NOMO-1 (cell line): ENCODE measurements at regions not wholly inside any gene's neighbourhood (a gene's known extent, or its start where the extent isn't known, plus 50 kb on each side); places are given as distances from the start of the nearest gene placed in this dataset.
A peak's percentile ranks its signal among the peaks of the same experiment; 100 is the strongest.
"Not testable (repeated sequence)": the region's sequence is repeated elsewhere in the genome, so short reads cannot be mapped to it uniquely, and the experiment has no call there.

Experiments
- DNase-seq, 2 experiments: peaks; one replicate each; lab custom pipeline; 2025; ENCODE audit not compliant: unreplicated experiment in 2 of 2; lab: John Stamatoyannopoulos, UW

DNA sequence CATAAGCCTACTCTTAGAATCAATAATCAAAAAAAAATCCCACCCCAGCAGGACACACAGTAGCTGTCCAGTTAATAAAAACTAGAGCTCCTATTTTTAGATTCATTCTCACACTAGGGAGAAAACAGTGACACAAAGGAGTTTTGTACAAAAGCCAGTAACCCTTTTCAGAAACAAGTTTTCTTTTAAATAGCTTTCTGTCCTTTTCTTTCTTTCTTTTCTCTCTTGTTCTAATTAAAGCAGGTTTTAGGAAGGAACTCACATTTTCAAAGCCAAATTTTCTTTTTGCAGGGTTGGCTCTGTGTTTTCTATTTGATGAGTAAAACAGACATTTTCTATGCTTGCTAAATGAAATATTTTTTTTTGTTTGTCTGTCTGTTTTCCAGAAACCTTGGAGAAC lies 1390.7 kb downstream of the FAM181B start:
- no peak for DNase-seq

DNA sequence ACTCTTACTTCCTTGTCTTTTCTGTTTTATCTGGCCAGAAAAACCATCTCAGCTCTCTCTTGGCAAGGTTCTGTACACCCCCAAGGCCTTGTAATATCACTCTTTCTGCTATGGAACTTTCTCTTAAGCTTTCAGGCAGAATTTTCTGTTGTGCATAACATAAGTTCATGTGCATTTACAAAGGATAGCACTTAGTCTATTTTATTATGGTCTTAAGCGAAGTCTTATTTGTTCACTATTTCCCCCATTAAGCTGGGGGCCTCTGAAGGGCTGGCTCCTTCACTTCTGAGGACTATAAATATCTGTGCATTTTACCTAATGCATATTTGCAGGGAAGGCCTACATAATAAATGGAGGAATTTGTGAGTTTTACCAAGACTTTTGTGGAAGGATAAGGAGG lies 1393.4 kb downstream of the FAM181B start:
- no peak for DNase-seq

DNA sequence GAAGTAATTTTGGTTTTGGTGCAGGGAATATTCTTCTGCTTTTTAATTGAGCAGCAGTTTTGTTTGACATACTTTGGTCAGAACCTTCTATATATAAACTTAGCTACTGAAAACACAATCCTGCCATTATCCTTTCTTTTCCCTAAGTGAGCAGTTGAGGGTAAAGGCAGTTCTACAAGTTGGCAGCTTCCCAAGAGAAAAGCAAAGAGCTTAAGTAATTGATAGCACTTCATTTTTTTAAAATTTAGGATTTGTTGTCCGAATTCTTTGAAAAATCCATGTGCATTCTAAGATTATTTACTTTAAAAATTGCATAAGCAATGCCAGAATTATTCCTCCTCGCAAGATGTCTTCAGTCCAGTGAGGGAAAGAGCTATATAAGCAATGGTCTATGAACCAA lies 1394.1 kb downstream of the FAM181B start:
- no peak for DNase-seq

DNA sequence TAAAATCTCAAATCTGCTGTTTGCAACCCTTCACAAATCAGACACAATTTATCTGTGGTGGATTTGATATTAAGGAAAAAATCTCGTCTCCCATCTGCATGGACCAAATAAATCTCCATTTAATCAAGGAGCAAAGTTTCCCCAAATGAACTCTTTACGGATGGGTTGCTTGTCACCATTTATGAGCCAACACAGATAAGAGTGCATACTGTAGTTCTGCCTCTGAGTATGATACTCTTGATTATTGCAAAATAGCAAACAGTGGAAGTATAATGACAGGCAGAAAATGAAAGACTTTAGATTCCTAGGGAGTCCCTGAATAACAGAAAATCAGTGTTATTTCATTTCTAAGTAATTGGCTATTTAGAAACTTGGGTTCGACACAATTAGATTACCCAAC lies 1395.9 kb downstream of the FAM181B start:
- DNase-seq, result no peak

DNA sequence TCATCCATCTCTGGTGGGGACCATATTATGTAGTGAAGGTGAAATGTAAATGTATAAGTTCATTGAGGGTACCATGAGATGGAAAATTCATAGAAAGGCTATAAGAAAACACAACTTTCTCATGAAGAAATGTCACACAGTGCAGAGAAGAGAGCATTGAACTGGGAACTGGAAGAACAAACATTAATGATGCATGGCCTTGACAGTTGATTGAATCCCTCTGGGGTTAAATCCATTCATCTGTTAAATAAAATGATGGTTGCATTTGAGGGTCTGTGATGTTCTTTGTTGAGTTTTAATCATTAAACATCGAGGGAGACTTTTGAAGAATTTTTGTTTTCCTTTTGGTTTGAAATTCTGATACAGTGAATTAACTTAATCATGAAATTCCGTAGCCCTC lies 1401.4 kb downstream of the FAM181B start:
- no peak for DNase-seq

DNA sequence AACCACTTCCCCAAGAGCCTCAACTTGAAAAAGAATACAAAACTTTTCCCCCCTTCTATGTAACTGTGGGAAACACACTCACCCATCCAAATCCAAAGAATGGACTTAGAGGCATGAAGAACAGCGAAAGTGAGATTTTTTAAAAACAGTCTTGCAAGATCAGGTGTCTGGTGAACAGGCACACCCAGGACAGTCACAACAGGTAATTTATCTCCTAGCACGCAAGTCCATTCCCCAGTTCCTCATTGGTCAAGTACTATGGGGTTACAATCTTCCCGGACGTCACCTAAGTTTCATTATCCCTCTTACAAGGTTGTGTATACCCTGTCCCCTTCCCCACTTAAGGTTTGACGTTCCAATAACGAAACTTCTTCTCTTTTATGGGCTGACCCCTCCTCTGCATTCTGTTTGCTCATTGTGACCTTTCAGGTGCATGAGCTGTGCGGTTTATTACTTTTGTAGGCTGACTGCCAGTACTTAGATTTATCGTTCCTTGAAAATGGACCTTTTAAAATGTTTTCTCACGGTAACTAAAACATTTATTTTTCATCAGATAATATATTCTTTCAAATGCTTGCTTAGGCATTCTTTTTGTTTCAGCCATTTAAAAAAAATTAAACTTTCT lies 1401.9 kb downstream of the FAM181B start:
- no peak for DNase-seq

DNA sequence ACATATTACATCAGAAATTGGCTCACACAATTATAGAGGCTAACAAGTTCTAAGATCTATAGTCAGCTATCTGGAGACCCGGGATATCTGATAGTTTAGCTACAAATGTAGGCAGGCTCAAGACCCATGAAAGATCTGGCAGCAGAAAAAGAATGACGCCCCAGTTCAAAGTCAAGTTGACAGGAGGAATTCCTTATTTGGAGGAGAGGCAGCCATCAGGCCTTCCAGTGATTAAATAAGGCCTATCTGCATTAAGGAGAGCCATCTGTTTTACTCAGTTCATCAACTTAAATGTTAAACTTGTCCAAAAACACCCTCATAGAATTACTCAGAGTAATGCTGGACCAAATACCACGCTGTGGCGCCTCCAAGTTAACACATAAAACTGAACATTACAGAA lies 1402.6 kb downstream of the FAM181B start:
- DNase-seq, result no peak

DNA sequence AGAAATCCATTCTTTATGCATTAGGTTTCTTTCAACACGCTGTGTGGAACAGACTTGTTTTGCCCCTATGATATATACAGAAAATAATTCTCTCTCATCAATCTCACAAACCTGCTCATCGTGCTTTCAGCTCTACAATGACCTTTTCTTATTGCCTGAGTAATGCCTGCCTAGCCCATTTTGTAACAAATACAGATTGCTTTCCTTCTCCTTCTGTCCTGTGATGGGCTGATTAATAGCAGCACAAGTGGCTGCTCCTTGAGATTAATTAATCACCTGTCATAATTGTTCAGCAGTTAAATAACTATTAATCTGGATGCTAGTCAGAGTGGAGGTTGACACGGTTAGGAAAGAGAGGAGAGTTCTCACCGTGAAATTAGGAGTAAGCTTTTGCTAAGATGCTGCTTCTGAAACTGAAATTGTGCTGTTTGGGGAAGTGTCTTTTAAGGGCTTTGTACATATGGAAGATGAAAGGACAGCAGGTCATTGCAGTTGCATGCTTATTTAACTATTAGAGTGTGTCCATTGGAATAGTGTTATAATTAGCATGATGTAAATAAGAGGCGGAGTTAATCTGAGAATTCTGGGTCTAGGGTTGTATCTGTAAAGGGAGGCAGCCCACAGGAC lies 1430.5 kb downstream of the FAM181B start:
- DNase-seq, result no peak

DNA sequence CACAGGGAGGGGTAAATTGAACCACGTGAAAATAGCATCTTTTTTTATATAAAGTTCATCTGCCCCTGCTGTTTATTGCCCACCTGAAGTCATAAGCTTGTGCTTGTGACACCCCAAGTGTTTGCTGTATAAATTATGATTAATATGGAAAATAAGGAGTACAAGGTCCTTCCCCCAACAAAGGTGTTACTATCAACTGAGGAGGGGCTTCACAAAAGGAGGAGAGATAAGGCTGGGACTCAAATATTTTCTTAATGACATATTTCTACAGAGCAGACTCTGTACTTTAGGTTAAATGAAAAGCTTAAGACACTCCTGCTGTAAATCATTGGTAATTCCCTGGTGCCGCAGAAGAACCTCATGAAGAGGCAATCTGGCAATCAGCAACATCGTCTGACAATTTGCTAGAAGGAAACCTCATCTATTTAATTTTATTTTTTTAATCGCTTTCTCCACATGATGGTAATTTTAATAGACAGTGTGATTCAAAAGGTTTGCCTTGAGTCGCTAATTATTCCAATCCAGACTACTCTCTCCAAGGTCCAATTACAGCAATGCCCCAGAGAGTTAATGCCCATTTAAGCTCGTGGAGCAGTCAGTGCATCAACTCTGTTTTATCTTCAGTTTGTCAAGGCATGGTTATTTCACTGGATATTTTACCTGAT lies 1432.4 kb downstream of the FAM181B start:
- DNase-seq, result no peak

DNA sequence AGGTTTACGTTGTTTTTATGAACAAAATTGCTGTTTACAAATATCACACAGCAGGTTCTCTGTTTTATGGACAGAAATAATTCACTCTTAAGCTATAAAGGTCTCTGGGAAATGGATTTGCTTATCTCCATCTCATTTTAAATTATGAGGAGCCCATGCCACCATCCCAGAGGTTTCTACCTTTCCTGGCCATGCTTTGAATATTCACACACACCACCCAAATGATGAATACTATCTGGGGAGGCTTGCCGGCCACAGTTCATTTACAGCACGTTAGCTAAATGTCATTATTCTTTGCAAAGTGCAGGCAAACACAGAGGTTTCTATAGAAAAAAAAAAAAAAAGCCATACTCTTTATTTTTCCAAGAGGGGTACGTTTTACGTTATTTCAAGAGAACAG lies 1446.7 kb downstream of the FAM181B start:
- no peak for DNase-seq

DNA sequence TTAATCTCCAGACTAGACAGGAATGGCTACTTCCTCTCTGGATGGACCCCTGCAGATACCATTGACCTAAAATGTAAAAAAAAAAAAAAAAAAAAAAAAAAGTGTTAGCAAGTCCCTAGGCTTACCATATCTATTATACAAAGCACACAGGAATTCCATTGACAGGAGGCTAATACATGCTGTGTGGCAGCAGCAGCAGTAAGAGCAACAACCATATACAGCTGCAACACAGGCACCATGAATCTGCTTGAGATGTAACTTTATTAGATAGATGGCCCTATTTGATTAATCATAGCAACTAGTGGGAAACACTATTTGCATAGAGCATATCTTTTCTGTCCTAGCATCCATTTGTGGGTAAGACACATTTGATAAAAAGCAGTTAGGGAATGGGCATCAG lies 1447.1 kb downstream of the FAM181B start:
- DNase-seq, result no peak

DNA sequence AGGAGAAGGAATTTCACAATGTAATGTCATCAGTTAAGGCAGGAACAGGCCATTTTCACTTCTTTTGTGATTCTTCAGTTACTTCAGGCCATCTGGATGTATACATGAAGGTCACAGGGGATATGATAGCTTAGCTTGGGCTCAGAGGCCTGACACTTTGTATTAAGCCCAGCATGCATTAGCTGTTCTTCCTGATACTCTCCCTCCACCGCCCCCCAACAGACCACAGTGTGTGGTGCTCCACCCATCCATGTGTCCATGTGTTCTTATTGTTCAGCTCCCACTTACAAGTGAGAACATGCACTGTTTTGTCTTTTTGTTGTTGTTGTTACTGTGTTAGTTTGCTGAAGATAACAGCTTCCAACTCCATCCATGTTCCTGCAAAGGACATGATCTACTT lies 1453.4 kb downstream of the FAM181B start:
- not testable (repeated sequence) for DNase-seq

DNA sequence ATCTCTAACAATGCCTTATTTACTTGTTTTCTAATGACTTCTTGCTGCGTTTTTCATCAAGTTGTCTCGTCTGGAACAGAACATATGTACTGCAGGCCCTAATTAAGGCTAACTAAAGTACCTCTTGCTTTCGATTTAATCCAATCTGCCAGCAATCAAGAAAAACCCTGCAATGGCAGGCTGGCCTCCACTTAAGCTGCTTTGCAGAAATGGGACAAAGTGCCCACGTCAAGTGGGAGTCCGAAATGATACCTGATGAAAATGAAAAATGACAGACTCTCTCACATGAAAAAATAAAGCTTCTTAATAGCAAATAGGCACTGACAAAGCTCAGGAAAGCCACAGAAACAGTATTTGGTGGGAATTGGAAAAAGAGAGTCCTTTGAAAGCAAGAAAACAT lies 1454.7 kb downstream of the FAM181B start:
- no peak for DNase-seq

DNA sequence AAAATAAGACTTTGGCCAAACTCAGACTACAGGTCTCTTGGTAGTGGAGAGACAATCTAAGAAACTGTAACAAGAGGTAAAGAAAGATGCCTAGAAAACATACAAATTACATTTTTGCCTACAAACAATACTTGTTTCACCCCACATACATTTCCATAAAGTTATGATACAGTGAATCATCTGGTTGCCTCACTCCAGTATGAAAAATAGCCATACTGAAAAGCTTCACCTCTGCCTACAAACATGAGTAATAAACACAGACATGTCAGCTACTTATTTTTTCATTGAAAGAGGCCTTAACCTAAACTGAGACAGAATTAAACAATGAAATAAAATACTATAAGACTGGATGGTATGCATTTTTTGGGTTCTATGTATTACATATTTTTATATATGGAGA lies 1463.0 kb downstream of the FAM181B start:
- DNase-seq, result no peak

DNA sequence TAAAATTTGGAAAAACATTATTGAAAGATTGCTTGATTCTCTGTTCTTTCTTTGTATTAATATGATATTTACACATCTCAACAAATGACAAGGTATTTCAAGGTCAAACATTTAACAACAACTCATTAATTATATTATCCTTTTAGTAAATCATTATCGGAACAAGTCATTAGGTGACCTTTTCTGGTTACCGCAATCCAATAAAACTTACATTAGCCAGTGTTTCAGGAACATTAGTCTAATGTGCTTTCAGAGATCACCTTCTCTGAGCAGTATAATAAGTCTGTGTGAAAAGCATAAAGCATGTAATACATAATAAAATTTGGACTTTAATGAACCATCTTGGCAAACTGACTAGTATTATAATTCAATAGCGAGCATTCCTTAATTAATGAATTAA lies 1466.4 kb downstream of the FAM181B start:
- no peak for DNase-seq

DNA sequence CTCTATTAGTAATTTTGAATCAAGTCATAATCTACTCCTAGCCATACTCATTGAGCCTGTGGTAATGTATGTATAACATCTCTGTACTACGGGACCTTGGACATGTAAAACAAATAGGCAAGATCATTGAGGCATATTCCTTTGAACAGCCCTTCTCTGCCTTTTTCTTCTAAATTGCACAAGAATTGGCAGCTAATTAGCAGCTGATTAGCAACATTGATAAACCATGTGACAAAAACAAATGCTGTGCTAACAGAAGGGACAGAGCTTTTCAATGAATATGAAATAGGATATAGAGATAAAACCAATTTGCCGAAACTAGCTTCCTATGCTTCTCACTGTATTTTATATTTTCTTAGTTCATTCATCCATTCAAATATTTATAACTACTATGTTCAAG lies 1474.2 kb downstream of the FAM181B start:
- DNase-seq, result no peak

DNA sequence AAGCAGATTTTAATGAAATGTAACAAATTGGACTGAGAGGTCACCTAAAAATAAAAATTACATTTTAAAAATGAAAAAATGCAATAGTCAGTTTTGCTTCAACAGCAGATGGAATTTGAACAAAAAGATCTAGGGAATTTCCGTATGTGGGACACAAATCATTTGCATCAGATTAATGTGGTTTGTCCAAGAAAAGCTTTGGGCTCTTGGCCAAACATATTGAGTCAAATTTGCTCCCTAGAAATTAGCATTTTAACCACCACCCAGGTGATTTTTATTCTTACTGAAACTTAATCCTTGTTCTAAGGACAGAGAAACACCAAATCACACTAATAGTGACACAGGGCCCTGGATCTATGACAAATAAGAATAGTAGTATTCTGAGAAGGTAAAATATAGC lies 1477.8 kb downstream of the FAM181B start:
- no peak for DNase-seq

DNA sequence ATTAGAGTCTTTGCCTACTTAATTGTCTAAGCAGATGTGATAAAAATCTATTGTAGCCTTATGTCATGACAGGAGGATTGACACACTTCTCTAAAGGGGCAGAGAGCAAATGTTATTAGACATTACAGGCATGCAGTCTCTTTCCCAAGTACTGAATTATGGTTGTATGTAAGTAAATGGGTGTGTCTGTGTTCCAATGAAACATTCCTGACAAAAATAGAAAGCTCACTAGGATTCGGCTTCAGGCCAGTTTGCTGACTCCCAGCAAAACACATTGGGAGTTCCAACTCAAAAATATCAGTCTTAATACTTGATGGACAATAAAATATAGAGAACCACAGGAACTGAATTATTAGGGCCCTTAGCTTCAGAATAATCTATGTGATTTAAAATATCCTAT lies 1480.4 kb downstream of the FAM181B start:
- DNase-seq, result no peak

DNA sequence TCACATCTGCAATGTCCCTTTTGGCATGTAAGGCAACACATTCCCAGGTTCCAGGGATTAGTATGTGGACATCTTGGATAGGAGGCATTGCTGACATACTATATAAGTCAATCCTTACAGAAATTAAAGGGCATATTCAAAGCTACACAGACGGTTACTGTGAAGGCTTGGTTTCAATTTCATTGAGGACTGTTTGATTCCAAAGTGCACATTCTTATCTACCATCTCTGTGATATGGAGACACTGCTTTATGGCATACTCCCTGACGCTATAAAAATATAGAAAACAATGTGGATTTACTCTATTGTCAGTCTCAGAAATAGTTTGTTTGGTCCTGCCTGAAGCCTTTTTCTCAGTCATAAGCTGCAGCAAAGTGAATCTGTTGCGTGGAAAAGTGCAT lies 1486.7 kb downstream of the FAM181B start:
- no peak for DNase-seq

DNA sequence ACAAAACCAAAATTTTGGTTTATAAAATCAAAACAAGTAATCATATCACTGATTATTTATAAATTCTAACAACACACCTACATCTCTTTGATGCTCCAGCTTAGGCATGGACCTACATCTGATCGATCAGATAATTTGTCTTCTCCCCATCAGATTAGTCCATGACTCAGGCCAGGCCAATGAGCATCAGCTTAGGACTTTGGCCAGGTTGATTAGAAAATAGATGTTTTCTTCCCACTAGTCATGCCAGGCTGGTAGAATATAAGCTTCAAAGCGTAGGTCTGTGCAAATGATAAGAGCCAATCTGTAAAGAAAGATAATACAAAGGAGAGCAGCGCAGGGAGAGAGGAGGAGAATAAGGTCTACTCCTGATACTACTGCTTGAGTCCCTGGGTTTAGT lies 1487.9 kb downstream of the FAM181B start:
- DNase-seq, result no peak

DNA sequence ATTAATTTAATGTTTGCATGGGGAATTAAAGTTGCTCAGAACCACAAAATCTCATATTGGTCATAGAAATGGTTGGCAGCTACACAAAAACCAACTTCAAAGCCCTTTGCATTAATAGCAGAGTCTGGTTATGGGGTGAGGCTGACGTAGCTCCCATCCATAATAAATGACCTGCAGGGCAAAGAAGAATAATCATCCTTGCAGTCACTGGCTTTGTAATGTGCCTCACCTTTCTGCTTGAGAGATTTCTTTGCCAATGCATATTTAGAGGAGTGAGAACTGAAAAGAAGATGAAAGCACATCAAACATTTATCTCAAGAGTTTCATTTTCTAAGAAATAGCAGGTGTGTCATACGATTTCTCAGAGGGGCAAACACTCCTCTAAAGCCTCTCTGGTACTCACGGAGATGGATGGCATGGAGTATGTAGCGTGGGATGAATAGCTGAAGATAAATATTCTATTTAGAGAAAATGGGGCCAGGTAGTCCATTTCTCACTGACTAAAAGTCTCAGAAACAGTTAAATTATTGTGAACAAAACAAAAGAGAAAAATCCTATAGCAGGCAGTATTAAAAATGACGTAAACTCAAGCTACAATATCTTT lies 1491.9 kb downstream of the FAM181B start:
- no peak for DNase-seq

DNA sequence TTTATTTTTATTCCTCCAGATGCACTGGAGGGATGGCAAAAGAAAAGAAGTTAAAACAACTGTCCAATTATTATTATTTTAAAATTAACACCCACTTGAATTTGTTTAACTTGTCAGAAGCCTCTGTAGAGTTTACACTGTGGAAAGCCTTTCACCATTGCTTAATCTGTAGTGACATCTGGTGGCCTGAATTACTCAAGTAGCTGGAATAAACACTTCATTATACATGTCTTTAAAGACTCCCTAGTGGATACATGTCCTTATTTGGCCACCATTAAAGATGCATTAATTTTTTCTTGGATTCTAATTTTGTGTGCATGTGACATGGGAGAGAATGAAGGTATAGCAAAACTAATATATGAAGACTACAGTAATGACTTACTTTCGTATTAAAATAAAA lies 1496.5 kb downstream of the FAM181B start:
- peak in 1 of 2 experiments; percentile 54 for DNase-seq
